ENCODE measurements at regions not wholly inside any gene's neighbourhood (a gene's known extent, or its start where the extent isn't known, plus 50 kb on each side); places are given as distances from the start of the nearest gene placed in this dataset.
"Not testable (repeated sequence)": the region's sequence is repeated elsewhere in the genome, so short reads cannot be mapped to it uniquely, and the experiment has no call there.

DNA sequence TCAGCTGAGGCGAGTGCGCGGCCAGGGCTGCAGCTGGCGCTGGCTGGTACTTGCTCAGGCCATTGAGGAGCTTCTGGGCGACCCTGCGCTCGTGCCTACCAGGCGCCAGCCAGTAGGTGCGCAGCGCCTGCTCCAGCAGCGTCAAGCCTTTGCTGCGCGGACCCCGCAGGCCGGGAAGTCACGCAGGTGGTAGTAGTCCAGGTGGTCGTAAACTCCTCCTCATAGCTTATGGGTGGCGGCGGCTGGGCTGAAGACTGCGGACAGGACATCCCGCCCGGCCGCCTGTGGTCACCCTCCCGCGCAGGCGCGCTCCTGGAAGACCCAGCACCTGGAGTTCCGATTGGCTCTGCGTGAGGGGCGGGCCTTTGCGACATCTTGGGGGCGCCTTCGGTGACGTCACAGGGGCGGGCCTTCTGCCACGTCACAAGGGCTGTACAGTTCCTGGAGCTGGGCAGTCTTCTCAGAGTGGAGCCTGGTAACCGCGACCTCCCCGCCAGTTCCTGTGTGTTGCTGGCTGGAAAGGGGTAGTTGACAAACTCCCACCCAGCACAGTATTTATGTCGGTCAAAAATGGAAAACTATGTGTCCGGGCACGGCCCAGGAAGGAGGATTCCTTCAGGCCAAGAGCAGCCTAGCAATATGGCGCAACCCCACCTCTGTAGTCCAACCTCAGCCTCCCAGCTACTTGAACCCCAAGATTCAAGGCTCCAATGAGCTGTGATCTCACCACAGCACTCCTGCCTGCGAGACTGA, 102.2 kb upstream of the VKORC1L1 start:
- H4K20me1 ChIP-seq (ENCODE audit: insufficient read depth); H3K4me2 ChIP-seq (ENCODE audit: low read length); H3K9me2 ChIP-seq (ENCODE audit: insufficient read depth, low read length); H3K27me3 ChIP-seq (ENCODE audit: insufficient read depth, low read depth, low read length); H3K9me3 ChIP-seq (ENCODE audit: low read length); H3K79me2 ChIP-seq (replicated peaks; ENCODE audit: insufficient read depth, low read length); H3K36me3 ChIP-seq (ENCODE audit: insufficient read depth, low read length); H3F3A ChIP-seq (ENCODE audit: insufficient read depth, low read length, poor library complexity, severe bottlenecking): not testable (repeated sequence)
- H3K4me3 ChIP-seq (ENCODE audit: low read length): peak overlapping the region; percentile 72
- H2AFZ ChIP-seq (ENCODE audit: low read depth, low read length): peak overlapping the region; percentile 69
- peak overlapping the region; percentile 79 for H3K9ac ChIP-seq (ENCODE audit: low read length)
- TF ChIP-seq MXI1 (conservative IDR thresholded peaks at IDR 0.05; ENCODE audit: poor library complexity, severe bottlenecking) (peak; percentile 55), SMC3 (conservative IDR thresholded peaks at IDR 0.05; ENCODE audit: poor library complexity) (peak; percentile 20), POLR2AphosphoS5 (IDR thresholded peaks at IDR 0.05) (peak; percentile 77), CTCF (IDR thresholded peaks at IDR 0.05; ENCODE audit: poor library complexity, severe bottlenecking) (peak; percentile 40)
- H3K27ac ChIP-seq (ENCODE audit: low read length): peak overlapping the region; percentile 61

DNA sequence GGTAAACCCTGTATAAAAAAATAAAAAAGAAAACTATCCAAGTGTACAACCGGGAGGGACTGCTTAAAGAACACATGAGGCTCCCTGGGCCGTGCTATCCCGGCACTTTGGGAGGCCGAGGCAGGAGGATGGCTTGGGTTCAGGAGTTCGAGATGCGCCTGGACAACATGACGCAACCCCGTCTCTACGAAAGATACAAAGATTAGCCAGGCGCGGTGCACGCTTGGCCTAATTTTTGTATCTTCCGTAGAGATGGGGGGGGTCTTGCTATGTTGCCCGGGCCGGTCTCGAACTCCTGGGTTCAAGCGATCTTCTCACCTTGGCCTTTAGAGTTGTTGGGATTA, 101.7 kb upstream of the VKORC1L1 start:
- not testable (repeated sequence) for H3K27me3 ChIP-seq (ENCODE audit: insufficient read depth, low read depth, low read length); H3K36me3 ChIP-seq (ENCODE audit: insufficient read depth, low read length); H3K9me3 ChIP-seq (ENCODE audit: low read length); H4K20me1 ChIP-seq (ENCODE audit: insufficient read depth); H3K79me2 ChIP-seq (replicated peaks; ENCODE audit: insufficient read depth, low read length); H3K9me2 ChIP-seq (ENCODE audit: insufficient read depth, low read length); H3F3A ChIP-seq (ENCODE audit: insufficient read depth, low read length, poor library complexity, severe bottlenecking); H3K4me2 ChIP-seq (ENCODE audit: low read length)
- H3K9ac ChIP-seq (ENCODE audit: low read length): peak overlapping the region; percentile 79
- peak overlapping the region; percentile 45 for H2AFZ ChIP-seq (ENCODE audit: low read depth, low read length)
- peak overlapping the region; percentile 61 for H3K27ac ChIP-seq (ENCODE audit: low read length)
- peak overlapping the region; percentile 72 for H3K4me3 ChIP-seq (ENCODE audit: low read length)

DNA sequence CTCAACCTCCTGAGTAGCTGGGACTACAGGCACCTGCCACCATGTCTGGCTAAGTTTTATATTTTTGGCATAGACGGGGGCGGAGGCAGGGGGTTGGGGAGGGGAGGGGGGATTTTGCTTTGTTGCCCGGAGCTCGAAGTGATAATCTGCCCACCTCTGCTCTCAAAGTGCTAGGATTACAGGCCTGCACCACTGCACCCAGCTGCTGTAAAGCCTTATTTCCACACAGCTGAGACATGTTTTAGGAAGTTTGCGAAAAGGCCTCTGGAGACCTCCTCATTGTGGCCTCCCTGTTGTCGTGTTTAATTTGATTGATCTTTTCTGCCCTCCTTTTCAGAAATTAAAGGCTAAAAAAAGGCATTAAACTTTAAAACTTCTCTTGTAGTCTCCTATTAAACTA, 96.2 kb upstream of the VKORC1L1 start:
- not testable (repeated sequence) for H3K27me3 ChIP-seq (ENCODE audit: insufficient read depth, low read depth, low read length); H3K27ac ChIP-seq (ENCODE audit: low read length); H3K9me3 ChIP-seq (ENCODE audit: low read length); H3K36me3 ChIP-seq (ENCODE audit: insufficient read depth, low read length); H3K4me2 ChIP-seq (ENCODE audit: low read length); H2AFZ ChIP-seq (ENCODE audit: low read depth, low read length); H4K20me1 ChIP-seq (ENCODE audit: insufficient read depth); H3K4me3 ChIP-seq (ENCODE audit: low read length); H3K79me2 ChIP-seq (replicated peaks; ENCODE audit: insufficient read depth, low read length); H3K9me2 ChIP-seq (ENCODE audit: insufficient read depth, low read length); H3F3A ChIP-seq (ENCODE audit: insufficient read depth, low read length, poor library complexity, severe bottlenecking); H3K9ac ChIP-seq (ENCODE audit: low read length)

DNA sequence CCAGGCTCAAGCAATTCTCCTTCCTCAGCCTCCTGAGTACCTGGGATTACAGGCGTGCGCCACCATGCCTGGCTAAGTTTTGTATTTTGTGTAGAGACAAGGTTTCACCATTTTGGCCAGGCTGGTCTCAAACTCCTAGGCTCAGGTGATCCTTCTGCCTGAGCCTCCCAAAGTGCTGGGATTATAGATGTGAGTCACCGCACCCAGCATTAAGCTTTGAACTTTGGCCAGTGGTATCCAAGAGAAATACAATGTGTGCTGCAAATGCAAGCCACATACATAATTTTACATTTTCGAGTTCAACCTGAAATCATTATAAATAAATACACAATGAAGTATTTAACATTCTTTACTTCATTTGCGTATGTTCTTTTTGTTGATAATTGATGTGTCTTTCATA, 82.9 kb upstream of the VKORC1L1 start:
- not testable (repeated sequence) for H3K27ac ChIP-seq (ENCODE audit: low read length); H3K9me2 ChIP-seq (ENCODE audit: insufficient read depth, low read length); H3K36me3 ChIP-seq (ENCODE audit: insufficient read depth, low read length); H3K9me3 ChIP-seq (ENCODE audit: low read length); H3K4me2 ChIP-seq (ENCODE audit: low read length); H3K9ac ChIP-seq (ENCODE audit: low read length); H3K4me3 ChIP-seq (ENCODE audit: low read length); H4K20me1 ChIP-seq (ENCODE audit: insufficient read depth); H3K79me2 ChIP-seq (replicated peaks; ENCODE audit: insufficient read depth, low read length); H3K27me3 ChIP-seq (ENCODE audit: insufficient read depth, low read depth, low read length); H3F3A ChIP-seq (ENCODE audit: insufficient read depth, low read length, poor library complexity, severe bottlenecking); H2AFZ ChIP-seq (ENCODE audit: low read depth, low read length)

GRCh38 chr7:65791788-65792187, 81.1 kb upstream of the VKORC1L1 start:
- H3K27me3 ChIP-seq (ENCODE audit: insufficient read depth, low read depth, low read length); H2AFZ ChIP-seq (ENCODE audit: low read depth, low read length); H3K9me2 ChIP-seq (ENCODE audit: insufficient read depth, low read length); H3K4me3 ChIP-seq (ENCODE audit: low read length); H3K27ac ChIP-seq (ENCODE audit: low read length); H3F3A ChIP-seq (ENCODE audit: insufficient read depth, low read length, poor library complexity, severe bottlenecking); H3K79me2 ChIP-seq (replicated peaks; ENCODE audit: insufficient read depth, low read length); H3K4me2 ChIP-seq (ENCODE audit: low read length); H3K9me3 ChIP-seq (ENCODE audit: low read length); H4K20me1 ChIP-seq (ENCODE audit: insufficient read depth); H3K9ac ChIP-seq (ENCODE audit: low read length); H3K36me3 ChIP-seq (ENCODE audit: insufficient read depth, low read length): not testable (repeated sequence)

DNA sequence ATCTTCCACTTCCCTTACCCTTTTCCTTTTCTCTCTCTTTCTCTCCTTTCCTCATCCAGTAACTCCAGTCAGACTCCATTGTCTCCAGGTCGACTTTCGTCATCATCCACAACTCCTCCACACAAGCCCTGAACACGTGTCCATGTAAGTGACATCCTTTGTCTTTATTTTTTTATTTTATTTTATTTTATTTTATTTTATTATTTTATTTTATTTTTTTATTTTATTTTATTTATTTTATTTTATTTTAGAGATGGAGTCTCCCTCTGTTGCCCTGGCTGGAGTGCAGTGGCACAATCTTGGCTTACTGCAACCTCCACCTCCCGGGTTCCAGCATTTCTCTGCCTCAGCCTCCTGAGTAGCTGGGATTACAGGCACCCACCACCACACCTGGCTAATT, 80.1 kb upstream of the VKORC1L1 start:
- not testable (repeated sequence) for H3K27ac ChIP-seq (ENCODE audit: low read length); H2AFZ ChIP-seq (ENCODE audit: low read depth, low read length); H3K4me2 ChIP-seq (ENCODE audit: low read length); H3K4me3 ChIP-seq (ENCODE audit: low read length); H3K36me3 ChIP-seq (ENCODE audit: insufficient read depth, low read length); H3K27me3 ChIP-seq (ENCODE audit: insufficient read depth, low read depth, low read length); H3K9me3 ChIP-seq (ENCODE audit: low read length); H3K9ac ChIP-seq (ENCODE audit: low read length); H3K9me2 ChIP-seq (ENCODE audit: insufficient read depth, low read length); H3K79me2 ChIP-seq (replicated peaks; ENCODE audit: insufficient read depth, low read length); H4K20me1 ChIP-seq (ENCODE audit: insufficient read depth); H3F3A ChIP-seq (ENCODE audit: insufficient read depth, low read length, poor library complexity, severe bottlenecking)

DNA sequence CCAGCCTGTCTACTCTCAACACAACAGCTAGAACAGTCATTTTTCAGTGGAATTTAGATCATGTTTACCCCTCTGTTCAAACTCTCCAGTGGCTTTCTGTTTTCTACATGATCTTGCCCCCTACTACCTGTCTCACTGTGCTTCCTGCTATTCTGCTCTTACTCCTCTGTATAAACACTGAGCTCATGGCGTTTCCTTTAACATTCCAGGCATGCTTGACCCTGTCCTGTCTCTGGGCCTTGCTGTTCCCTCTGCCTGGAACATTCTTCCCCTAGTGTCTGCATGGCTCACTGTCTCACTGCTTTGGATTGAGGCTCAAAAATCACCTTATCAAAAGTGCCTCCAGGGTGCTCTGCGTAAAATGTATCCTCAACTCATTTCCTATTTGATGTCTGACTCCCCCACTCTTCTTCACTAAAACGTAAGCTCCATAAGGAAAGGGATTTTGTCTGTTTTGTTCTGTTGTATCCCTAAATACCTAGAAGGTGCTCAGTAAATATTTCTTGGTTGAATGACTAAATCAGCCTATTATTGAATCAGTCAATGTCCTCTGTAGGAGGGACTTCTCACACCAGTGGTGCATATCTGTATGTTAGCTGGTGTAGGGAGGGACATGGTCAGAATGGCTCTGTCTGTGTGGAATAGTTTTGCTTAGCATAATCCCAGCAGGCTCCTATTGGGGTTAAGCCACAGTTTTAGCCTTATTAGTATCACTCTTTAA, 78.0 kb upstream of the VKORC1L1 start:
- not testable (repeated sequence) for H3F3A ChIP-seq (ENCODE audit: insufficient read depth, low read length, poor library complexity, severe bottlenecking); H3K9me3 ChIP-seq (ENCODE audit: low read length); H3K27ac ChIP-seq (ENCODE audit: low read length); H3K4me2 ChIP-seq (ENCODE audit: low read length); H3K4me3 ChIP-seq (ENCODE audit: low read length); H2AFZ ChIP-seq (ENCODE audit: low read depth, low read length); H3K79me2 ChIP-seq (replicated peaks; ENCODE audit: insufficient read depth, low read length); H3K9me2 ChIP-seq (ENCODE audit: insufficient read depth, low read length); H3K27me3 ChIP-seq (ENCODE audit: insufficient read depth, low read depth, low read length); H3K36me3 ChIP-seq (ENCODE audit: insufficient read depth, low read length); H4K20me1 ChIP-seq (ENCODE audit: insufficient read depth); H3K9ac ChIP-seq (ENCODE audit: low read length)

Measured in neural cell (in vitro differentiated cells).